Stimulated activated CD4-positive, alpha-beta T cell treated with anti-CD3 and anti-CD28 coated beads, Interleukin-12 subunit alpha, Interleukin-12 subunit beta, amount 100 ng/mL, for 48 hours (primary cell): ENCODE measurements at regions not wholly inside any gene's neighbourhood (a gene's known extent, or its start where the extent isn't known, plus 50 kb on each side); places are given as distances from the start of the nearest gene placed in this dataset.
"Not testable (repeated sequence)": the region's sequence is repeated elsewhere in the genome, so short reads cannot be mapped to it uniquely, and the experiment has no call there.

Experiments used
- DNase-seq, 3 donors: peaks; one replicate each; pipeline ENCODE4 v3.0.0-alpha.2; 2020; ENCODE audit warnings: low read depth in 2 of 3, low spot score in 1 of 3

DNA sequence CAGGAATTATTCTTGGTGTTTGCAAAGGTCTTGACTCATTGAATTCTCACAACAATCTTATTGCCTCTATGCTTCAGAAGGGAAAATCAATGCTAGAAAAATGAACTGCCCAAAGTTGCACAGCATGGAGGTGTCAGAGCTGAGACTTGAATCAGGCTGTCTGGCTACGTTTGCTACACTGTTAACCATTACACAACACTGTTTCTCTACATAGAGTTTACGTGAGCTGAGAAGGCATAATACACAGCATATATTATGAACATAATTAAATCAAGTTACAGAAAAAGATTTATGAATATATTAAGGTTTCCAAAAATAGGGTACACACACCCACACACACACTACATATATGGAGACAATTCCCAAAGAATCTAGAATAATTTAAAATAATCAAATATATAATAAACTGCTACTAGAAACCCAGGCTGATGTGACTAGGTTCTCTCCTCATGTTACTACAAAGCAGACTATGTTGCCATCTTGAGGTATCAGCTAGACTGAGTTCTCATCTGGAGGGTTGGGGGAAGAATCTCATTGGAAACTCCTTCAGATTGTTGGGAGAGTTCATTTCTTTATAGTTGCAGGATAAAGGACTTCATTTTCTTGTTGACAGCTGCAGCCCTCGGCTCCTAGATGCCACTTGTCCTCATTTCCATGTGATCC is 1270.5 kb downstream of the ARAP2 start:
- no peak for DNase-seq

DNA sequence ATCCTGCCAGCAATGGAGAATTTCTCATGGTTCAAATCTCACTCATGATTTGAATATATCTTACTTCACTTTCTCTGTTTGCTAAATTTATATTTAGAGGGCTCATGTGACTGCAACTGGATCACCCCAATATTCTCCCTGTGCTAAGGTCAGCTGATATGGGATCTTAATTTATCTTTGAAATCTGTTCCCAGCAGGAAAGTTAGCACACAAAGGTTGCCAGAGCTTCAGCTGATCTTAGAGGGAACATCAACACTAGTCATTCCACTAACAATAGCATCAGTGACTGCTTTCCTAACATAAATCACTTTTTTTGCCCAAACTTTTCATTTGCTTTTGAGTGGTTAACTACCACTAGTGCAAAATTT is 1270.0 kb downstream of the ARAP2 start:
- no peak for DNase-seq

DNA sequence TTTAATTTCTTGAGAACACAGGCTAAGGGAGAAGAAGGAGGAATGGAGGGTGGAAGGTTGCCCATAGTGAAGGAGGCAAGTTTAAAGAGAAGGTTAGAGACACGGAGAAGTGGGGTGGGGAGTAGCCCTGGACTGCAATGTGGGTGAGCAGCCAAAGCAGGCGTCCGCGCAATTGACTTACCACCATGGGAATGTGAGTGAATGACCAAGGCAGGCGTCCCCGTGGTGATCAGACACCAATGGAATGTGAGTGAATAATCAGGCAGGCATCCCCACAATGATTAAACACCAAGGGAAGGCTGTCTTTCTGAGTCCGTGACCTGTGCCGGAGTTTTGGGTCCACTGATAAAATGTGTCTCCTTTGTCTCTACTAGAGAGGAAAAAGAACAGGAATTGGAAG is 1223.1 kb downstream of the ARAP2 start:
- not testable (repeated sequence) for DNase-seq

DNA sequence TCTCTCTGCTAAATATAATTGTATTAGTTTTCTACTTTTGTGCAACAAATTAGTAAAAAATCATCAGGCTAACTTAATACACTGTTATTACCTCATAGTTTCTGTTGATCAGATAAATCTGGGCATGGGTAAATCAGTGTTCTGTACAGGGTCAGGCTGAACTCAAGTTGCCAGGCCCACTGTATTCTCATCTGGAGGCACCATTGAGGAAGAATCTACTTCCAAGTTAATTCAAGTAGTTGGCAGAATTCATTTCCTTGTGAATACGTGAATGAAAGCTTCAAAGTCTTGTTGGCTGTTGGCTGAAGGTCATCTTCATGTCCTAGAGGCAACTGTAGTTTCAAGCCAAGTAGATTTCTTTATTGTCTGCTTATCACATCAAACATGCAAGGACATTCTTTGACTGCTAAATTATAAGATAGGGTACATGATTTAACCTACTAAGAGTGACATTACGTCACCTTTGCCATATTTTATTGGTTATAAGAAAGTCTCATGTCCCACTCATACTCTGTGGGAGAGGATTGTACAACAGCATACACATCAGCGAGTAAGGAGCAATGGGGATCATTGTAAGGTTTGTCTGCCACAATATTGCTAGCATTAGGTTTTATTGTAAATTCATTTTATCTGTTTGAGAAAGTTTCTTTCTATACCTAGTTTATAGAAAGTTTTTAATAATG is 1219.0 kb downstream of the ARAP2 start:
- DNase-seq: no peak

DNA sequence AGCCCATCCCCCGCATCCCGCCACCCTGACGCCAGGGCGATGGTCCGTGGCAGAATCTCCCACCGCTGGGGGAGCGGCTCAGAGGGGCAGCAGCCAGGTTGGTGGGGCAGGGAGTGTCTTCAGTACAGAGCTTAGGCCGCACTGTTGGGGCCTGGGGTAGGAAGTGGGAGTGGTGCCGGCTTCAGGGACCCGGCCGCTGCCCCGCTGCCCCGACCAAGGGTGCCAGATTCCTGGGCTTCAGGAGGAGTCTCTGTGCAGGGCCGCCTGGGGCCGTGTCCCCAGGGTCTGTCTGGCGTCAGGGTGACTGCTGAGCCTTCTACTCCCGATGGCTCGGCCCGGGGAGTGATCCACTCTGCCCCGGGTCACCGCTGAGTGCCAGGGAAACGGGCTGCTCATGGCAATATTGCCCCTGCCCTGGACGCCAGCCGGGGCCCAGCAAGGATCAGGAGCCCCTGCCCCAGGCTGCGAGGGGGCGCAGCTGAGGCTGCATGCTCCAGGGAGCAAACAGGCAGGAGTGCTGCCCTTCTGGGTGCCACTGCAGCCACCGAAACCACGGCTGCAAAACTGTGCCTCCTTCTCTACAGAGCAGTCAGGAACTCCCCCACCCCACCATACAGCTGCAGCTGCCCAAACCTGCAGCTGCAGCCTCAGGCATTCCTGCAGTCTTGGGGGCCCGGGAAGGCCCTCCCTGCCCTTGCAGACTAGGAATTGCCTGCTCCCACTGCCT is 1206.1 kb downstream of the ARAP2 start:
- no peak for DNase-seq

DNA sequence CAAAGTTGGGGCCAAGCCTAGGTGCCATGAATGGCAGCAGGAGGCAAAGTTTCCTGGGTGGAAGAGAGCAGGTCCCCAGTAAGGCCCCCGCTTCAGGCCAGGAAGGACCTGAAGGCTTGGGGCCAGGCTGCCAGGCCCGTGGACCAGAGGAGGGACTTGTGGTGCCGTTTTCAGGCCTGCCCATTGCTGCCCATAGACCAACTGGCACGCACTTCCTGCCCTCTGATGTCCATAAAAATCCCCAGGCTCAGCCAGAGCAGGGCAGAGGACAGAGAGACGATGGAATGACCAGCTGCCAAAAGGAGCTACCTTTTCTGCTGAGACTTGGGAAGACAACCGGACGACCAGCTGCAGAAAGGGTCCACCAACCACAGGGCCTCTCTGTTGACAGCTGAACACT is 1205.5 kb downstream of the ARAP2 start:
- DNase-seq: no peak

DNA sequence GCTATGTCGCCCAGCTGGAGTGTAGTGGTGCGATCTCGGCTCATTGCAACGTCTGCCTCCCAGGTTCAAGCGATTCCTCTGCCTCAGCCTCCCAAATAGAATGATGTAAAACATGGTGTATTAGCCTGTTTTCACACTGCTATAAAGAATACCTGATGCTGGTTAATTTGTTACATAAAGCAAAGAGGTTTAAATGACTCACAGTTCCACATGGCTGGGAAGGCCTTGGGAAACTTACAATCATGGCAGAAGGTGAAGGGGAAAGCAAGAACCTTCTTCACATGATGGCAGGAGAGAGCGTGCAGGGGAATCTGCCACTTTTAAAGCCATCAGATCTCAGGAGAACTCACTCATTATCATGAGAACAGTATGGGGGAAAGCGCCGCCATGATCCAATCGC is 1191.8 kb downstream of the ARAP2 start:
- DNase-seq: no peak

DNA sequence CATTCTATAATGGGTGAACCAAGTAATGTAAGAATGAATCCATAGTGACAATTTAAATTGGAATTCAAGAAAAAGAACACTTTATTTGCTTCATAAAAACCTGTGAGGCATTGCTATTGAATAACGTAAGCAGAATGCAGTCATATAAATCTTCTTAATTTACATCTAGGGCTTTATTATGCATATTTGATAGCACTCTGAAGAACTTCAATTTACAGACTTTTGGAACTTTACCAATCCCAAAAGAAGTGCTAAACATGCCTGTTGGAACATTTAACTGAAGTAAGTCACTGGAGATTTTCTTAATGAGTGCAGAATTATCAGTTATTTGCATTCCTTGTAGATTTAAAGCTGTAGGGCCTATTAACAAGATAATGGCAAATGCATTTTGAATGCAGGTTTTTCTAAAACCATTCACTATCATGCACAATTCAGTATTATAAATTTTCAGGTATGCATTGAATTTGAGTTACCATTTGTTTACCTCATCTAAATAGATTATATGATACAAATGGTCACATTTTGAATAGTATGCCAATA is 1181.2 kb downstream of the ARAP2 start:
- no peak for DNase-seq

DNA sequence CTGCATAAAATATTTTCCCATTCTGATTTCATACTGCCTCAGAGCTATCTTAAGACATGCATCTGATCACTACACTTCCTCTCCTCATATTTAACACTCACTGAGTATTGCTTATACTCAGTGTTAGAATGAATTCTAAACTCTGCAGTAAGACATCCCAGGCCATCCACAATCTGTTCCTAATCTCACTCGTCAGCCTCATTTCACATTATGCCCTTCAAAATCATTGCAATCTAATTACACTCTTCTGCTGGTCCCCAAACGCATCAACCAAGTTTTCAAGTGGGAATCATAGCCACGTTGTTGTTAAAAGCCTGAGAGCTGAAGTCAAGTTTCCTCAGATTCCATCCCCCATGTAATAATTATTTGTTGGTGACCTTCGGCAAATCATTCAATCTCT is 1177.9 kb downstream of the ARAP2 start:
- DNase-seq: no peak

DNA sequence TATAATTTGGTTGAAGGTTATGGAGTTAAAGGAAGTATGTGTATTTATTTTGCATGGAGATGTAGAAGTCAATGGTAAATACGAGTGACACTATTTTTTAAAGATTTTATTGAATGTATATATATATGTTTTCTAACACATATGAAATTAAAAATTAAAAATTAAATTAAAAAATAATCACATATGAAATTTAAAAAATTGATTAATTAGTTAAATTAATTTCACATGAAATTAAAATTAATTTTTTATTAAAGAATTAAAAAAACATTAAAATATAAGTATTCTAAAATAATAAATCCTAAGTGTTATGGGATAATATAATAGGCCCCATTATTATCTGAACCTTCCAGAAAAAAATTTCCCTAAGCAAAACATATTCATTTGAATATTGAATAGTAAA is 1163.5 kb downstream of the ARAP2 start:
- no peak for DNase-seq

DNA sequence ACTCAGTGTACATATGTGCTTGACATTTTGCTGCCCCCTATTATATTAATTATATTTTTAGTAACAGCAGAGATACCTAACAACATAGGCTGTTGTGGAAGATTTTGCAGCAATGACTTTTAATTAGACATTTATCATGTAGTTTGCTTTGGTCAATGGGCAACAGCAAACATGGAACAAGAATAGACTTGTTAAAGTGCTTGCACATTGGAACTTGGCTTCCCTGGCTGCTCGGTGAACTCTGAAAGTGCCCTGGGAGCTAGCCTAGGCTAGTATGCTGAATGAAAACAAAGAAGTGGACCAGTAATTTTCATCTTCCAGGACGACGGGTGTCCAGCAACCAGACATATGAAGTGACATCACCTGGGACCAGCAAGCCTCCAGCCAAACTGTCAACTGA is 1157.1 kb downstream of the ARAP2 start:
- no peak for DNase-seq

DNA sequence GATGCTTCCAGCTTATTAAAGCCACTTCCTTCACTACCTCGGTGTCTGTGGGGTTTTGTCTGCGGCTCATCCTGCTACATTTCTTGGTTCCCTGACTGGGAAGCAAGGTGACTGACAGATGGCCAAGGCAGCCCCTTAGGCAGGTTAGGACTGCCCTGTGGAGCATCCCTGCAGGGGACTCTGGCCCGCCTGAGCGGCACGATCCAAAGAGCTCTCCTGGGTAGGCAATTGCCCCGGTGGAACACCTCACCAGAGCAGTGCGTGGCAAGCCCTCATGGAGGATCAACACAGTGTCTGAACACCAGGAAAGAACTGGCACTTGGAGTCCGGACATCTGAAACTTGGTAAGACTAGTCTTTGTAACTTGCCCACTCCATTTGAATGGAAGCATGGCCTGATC is 1143.4 kb downstream of the ARAP2 start:
- no peak for DNase-seq

DNA sequence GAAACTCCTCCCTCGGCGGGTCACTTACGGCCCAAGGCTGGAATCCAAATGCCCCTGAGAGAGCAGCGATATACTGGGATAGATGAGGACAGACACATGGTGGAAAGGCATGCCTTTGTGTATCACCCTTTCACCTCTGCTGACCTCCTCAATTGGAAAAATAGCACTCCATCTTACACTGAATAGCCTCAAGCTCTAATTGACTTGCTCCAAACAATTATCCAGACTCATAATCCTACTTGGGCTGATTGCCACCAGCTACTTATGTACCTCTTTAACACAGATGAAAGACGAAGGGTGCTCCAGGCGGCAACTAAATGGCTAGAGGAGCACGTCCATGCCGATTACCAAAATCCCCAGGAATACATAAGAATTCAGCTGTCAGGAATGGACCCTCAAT is 1142.2 kb downstream of the ARAP2 start:
- DNase-seq: no peak

DNA sequence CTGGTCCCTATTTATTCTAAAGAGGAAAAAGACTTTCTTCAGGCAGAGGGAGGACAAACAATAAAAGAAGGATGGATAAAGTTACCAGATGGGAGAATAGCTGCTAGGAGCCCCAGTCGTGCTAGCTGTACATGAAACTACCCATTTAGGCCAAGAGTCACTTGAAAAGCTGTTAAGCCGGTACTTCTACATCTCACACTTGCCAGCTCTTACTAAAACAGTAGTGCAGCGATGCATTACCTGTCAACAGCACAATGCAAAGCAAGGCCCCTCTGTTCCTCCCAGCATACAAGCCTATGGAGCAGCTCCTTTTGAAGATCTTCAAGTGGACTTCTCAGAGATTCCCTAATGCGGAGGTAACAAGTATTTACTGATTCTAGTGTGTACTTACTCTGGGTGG is 1138.8 kb downstream of the ARAP2 start:
- no peak for DNase-seq

DNA sequence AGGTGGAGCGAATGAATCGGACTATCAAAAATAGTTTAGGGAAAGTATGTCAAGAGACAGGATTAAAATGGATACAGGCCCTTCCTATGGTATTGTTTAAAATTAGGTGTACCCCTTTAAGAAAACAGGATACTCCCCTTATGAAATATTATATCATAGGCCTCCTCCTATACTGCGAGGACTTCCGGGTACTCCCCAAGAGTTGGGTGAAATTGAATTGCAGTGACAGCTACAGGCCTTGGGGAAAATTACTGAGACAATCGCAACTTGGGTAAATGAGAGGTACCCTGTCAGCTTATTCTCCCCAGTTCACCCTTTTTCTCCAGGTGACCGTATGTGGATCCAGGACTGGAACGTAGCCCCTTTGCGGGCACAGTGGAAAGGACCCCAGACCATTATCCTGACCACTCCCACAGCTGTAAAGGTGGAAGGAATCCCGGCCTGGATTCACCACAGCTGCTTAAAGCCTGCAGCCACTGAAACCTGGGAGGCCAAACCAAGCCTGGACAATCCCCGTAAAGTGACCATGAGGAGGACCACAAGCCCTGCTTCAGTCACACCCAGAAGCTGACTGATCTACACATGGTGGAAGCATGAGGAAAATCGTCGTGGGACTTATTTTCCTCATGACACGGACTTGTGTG is 1138.1 kb downstream of the ARAP2 start:
- no peak for DNase-seq

DNA sequence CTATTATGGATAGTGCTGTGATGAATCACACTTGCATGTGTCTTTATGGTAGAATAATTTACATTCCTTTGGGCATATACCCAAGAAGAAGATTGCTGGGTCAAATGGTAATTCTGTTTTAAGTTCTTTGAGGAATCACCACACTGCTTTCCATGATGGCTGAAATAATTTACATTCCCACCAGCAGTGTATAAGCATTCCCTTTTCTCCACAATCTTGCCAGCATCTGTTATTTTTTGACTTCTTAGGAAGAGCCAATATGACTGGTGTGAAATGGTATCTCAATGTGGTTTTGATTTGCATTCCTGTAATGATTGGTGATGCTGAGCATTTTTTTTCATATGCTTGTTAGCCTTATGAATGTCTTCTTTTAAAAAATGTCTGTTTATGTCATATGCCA is 1120.2 kb downstream of the ARAP2 start:
- DNase-seq: no peak

DNA sequence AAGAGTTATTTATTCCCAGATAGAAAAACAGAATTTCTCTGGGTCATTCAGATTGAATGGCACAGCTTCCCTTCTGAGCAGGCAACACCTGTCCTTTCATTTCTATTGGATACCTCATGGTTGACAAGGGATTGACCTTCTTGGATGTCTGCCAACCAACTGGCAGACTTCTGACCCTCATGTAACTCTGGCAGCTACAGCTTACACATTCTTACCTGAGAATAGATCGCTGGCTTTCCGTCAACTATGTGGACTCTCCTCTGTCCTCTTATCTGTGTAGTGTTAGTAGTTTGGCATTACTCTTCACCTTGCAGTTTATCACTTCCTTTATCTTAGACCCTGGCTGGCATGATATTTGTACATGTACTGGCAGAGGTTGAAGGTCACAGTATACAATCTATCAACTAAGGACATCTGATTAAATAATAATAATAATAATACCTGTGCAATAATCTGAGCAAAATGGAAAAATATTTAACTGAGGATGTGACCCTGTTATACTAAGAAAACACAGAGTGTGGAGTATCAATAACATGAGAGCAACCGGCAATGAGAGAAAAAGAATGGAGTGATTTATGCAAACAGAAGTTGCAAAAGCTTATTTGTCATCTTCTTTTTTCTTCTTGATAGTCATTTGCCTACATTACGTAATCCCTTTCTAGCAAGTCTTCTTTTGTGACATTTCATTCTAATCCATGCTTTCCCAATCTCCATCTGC is 1118.2 kb downstream of the ARAP2 start:
- DNase-seq: no peak

DNA sequence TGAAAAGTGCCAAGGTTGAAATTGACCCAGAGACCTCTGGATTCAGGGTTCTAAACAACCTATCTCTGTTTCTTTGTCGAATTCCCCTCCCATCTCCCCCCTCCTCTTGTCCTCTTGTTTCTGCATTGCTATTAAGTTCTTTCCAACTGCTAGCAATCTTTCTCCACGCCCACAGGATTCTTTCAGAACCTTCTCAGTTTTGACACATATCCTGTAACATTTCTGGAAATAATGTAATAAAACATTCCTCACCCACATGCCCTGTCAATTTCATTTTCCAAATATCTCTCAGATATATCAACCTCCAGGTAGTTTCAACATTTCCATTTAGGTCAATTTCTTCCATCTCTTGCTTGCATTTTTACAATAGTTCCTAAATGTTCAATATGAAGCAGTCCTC is 1105.9 kb downstream of the ARAP2 start:
- DNase-seq: no peak

DNA sequence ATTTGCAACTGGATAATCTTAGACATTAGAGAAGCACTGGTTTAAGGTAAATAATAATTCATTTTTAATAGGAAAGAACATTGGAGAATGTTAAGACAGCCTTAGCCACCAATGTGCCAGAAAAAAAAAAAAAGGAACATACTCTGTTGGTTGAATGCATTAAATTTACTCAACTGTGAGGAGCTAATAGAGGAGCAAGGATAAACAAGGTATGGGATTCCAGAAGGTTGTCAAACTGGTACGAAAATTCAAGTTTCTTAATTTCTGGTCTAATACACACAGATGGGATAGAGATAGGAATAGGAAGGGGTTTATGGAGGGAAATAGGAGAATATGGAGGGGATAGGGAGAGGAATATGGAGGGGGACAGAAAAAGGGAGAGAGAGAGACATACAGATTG is 1096.6 kb downstream of the ARAP2 start:
- DNase-seq: no peak

DNA sequence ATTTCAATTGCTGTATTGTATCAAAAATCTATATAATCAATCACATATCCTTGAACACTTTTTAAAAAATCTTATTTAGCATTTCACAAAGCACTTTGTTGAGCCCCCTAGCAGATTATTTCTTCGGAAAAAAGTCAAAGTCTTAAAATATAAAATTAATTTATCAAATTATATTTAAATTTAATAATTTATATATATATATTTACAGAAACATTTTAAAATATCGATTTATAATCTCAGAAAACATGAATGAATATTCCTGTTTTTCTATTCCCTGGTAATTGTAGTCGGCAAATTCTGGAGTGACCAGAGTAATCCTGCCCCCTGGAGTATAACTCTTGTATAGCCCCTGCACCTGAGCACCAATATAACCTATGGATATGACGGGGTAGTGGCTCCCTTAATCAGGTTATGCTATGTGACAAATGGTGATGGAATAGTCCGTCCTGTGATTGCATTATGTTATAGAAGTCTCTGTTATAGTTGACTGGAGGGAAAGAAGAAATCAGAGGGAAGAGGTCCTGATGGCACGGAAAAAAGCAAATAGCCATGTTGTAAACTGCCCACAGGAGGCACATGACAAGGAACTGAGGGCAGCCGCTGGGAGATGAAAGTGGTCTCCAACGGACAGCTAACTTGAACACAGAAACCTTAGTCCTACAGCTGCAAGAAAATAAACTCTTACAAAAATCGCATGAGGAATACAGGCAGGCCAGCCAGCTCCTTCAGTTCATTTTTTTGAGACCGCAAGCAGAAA is 1092.3 kb downstream of the ARAP2 start:
- DNase-seq: no peak
